ENCODE measurements at regions not wholly inside any gene's neighbourhood (a gene's known extent, or its start where the extent isn't known, plus 50 kb on each side); places are given as distances from the start of the nearest gene placed in this dataset.

- Histone ChIP-seq H3K4me3 (no peak overlapping the region), H3K36me3 (no peaks in the 10 kb centered on the region), H3K4me1 (no peaks in the 10 kb centered on the region), H3K27me3 (no peaks in the 10 kb centered on the region), H3K9me3 (no peaks in the 10 kb centered on the region), H3K27ac (no peak overlapping the region)
- intact Hi-C loops (cut with DNase I) = no loop called here
- no peak for DNase-seq
- TF ChIP-seq, protein P1, sequence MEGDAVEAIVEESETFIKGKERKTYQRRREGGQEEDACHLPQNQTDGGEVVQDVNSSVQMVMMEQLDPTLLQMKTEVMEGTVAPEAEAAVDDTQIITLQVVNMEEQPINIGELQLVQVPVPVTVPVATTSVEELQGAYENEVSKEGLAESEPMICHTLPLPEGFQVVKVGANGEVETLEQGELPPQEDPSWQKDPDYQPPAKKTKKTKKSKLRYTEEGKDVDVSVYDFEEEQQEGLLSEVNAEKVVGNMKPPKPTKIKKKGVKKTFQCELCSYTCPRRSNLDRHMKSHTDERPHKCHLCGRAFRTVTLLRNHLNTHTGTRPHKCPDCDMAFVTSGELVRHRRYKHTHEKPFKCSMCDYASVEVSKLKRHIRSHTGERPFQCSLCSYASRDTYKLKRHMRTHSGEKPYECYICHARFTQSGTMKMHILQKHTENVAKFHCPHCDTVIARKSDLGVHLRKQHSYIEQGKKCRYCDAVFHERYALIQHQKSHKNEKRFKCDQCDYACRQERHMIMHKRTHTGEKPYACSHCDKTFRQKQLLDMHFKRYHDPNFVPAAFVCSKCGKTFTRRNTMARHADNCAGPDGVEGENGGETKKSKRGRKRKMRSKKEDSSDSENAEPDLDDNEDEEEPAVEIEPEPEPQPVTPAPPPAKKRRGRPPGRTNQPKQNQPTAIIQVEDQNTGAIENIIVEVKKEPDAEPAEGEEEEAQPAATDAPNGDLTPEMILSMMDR (IDR thresholded peaks at IDR 0.05) = no peak
- no peak for TF ChIP-seq POLR2A (IDR thresholded peaks at IDR 0.05)
- TF ChIP-seq POLR2AphosphoS5 (IDR thresholded peaks at IDR 0.05) = no peak
- TF ChIP-seq EP300 (IDR thresholded peaks at IDR 0.05) = no peak
Observed at GRCh38 chr14:84131924-84132323, 1398.0 kb upstream of the FLRT2 start.

DNA sequence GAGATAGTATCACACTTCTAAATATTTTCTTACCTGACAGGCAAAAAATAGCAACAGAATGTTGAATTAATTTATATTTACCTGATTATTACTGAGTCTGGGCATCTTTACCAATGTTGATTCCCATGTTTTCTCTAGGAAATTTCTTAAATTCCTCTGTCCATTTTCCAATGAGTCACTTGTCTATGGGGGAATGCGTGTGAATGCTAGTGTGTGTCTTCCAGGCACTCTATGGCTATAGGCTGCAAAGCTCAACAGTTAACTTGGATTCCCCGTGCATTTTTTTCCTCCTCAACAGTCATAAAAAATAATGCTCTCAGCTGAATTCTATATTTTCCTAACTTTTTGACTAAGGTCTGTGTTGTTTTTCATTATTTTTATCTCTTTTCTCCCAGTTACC lies 1385.8 kb upstream of the FLRT2 start:
- H3K27me3 ChIP-seq = no peaks in the 10 kb centered on the region
- no peak for DNase-seq
- WGBS, 2 donors = 62 to 95% methylated on average over 2 of the region's 2 CpGs
- no peaks in the 10 kb centered on the region for H3K36me3 ChIP-seq
- H3K27ac ChIP-seq = no peak overlapping the region
- no peaks in the 10 kb centered on the region for H3K4me1 ChIP-seq
- H3K4me3 ChIP-seq = no peak overlapping the region
- H3K9me3 ChIP-seq = no peaks in the 10 kb centered on the region
- no peak for TF ChIP-seq POLR2AphosphoS5 (IDR thresholded peaks at IDR 0.05)
- TF ChIP-seq, protein P1 (IDR thresholded peaks at IDR 0.05) = no peak
- no peak for TF ChIP-seq EP300 (IDR thresholded peaks at IDR 0.05)
- no peak for TF ChIP-seq POLR2A (IDR thresholded peaks at IDR 0.05)
- intact Hi-C loops (cut with DNase I) = no loop called here

DNA sequence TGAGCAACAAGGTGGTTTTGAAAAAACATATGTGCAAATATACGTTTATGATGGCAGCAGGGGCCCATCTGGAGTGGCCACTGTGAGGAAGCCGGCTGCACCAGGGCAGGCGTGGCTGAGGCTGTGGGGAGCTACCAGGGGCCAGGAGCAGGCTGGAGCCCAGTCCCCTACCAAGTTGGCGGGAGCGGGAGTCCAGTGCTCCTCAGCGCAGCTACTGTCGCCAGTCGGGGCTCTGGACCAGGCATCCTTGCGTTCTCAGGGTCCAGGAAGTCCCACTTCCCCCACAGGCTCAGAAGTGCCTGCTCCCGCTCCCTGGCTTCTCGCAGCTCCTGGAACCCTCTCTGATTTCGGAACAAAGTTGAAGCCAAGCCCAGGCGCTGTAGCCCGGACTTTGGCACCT lies 1377.5 kb upstream of the FLRT2 start:
- no peak for TF ChIP-seq EP300 (IDR thresholded peaks at IDR 0.05)
- no peak for TF ChIP-seq POLR2A (IDR thresholded peaks at IDR 0.05)
- TF ChIP-seq POLR2AphosphoS5 (IDR thresholded peaks at IDR 0.05) = no peak
- TF ChIP-seq, protein P1 (IDR thresholded peaks at IDR 0.05) = no peak
- intact Hi-C loops (cut with DNase I) = no loop called here
- 88 to 93% methylated on average over 14 of the region's 14 CpGs for WGBS, 2 donors
- H3K27ac ChIP-seq = no peak overlapping the region
- H3K4me1 ChIP-seq = no peaks in the 10 kb centered on the region
- no peaks in the 10 kb centered on the region for H3K36me3 ChIP-seq
- no peaks in the 10 kb centered on the region for H3K27me3 ChIP-seq
- H3K4me3 ChIP-seq = no peak overlapping the region
- no peaks in the 10 kb centered on the region for H3K9me3 ChIP-seq
- no peak for DNase-seq

DNA sequence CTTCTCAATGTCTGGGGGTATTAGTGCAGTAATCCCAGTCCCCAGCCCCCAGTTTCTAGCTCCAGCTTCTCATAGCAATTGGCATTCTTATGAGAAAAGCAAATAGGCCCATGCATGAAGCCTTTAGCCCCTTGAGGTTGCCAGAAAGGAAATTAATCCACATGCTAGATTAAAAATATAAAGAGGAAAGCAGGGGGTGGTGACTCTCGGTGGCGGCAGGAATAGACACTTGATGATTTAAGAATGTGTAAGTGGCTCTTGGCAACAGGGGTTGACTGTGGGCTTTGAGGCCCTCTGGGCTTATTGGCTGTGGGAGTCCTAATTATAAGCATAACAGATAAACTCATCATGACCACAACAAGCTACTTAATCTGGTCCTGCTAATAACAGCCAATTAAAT lies 1367.3 kb upstream of the FLRT2 start:
- Histone ChIP-seq H3K4me3 (no peak overlapping the region), H3K27me3 (no peaks in the 10 kb centered on the region), H3K27ac (no peak overlapping the region), H3K4me1 (no peaks in the 10 kb centered on the region), H3K36me3 (no peaks in the 10 kb centered on the region), H3K9me3 (no peaks in the 10 kb centered on the region)
- DNase-seq = no peak
- intact Hi-C loops (cut with DNase I) = no loop called here
- 43 to 74% methylated on average over 2 of the region's 2 CpGs for WGBS, 2 donors
- TF ChIP-seq, protein P1 (IDR thresholded peaks at IDR 0.05) = no peak
- TF ChIP-seq EP300 (IDR thresholded peaks at IDR 0.05) (no peak), POLR2A (IDR thresholded peaks at IDR 0.05) (no peak), POLR2AphosphoS5 (IDR thresholded peaks at IDR 0.05) (no peak)

- H3K27ac ChIP-seq = no peak overlapping the region
- peaks cover 0 to 3% (median 0%) of the 10 kb centered on the region in 4 donors for H3K9me3 ChIP-seq
- H3K4me1 ChIP-seq = no peaks in the 10 kb centered on the region
- 61 to 74% methylated on average over 3 of the region's 3 CpGs for WGBS, 2 donors
- intact Hi-C loops (cut with DNase I) = no loop called here
- DNase-seq = no peak
- TF ChIP-seq, protein P1 (IDR thresholded peaks at IDR 0.05) = no peak
- no peaks in the 10 kb centered on the region for H3K27me3 ChIP-seq
- no peaks in the 10 kb centered on the region for H3K36me3 ChIP-seq
- H3K4me3 ChIP-seq = no peak overlapping the region
Observed at GRCh38 chr14:84167026-84167425, 1362.9 kb upstream of the FLRT2 start.

Measured in sigmoid colon (tissue), 6 donors.